ENCODE measurements at regions not wholly inside any gene's neighbourhood (a gene's known extent, or its start where the extent isn't known, plus 50 kb on each side); places are given as distances from the start of the nearest gene placed in this dataset.

GRCh38 chr12:88251798-88252197 lies 109.7 kb downstream of the TMTC3 start:
- DNase-seq, result no peak

- no peak for DNase-seq
Observed at GRCh38 chr12:88253371-88253978, 111.4 kb downstream of the TMTC3 start.

GRCh38 chr12:88255224-88255623 lies 113.1 kb downstream of the TMTC3 start:
- no peak for DNase-seq

GRCh38 chr12:88255847-88256246 lies 113.7 kb downstream of the TMTC3 start:
- no peak for DNase-seq

GRCh38 chr12:88258396-88258795 lies 116.3 kb downstream of the TMTC3 start:
- DNase-seq, result no peak

- DNase-seq, result no peak
Observed at GRCh38 chr12:88266806-88267360, 124.8 kb downstream of the TMTC3 start.

- no peak for DNase-seq
Observed at GRCh38 chr12:88267630-88268029, 125.5 kb downstream of the TMTC3 start.

GRCh38 chr12:88272456-88272855 lies 130.3 kb downstream of the TMTC3 start:
- DNase-seq, result no peak

- DNase-seq, result no peak
Observed at GRCh38 chr12:88273450-88273849, 131.3 kb downstream of the TMTC3 start.

GRCh38 chr12:88273875-88274274 lies 131.8 kb downstream of the TMTC3 start:
- DNase-seq, result no peak

- no peak for DNase-seq
Observed at GRCh38 chr12:88291498-88292131, 149.5 kb downstream of the TMTC3 start.

GRCh38 chr12:88298014-88298682 lies 156.0 kb downstream of the TMTC3 start:
- DNase-seq, result no peak

GRCh38 chr12:88298761-88299242 lies 156.7 kb downstream of the TMTC3 start:
- DNase-seq, result no peak

- DNase-seq, result no peak
Observed at GRCh38 chr12:88299567-88300101, 157.5 kb downstream of the TMTC3 start.

- no peak for DNase-seq
Observed at GRCh38 chr12:88300931-88301330, 158.8 kb downstream of the TMTC3 start.

GRCh38 chr12:88303335-88303734 lies 161.2 kb downstream of the TMTC3 start:
- no peak for DNase-seq

- no peak for DNase-seq
Observed at GRCh38 chr12:88305254-88305890, 163.3 kb downstream of the TMTC3 start.

GRCh38 chr12:88306471-88307069 lies 164.5 kb downstream of the TMTC3 start:
- no peak for DNase-seq

GRCh38 chr12:88307961-88308360 lies 165.9 kb downstream of the TMTC3 start:
- no peak for DNase-seq

GRCh38 chr12:88308825-88309224 lies 166.7 kb downstream of the TMTC3 start:
- no peak for DNase-seq

GRCh38 chr12:88309546-88309945 lies 167.4 kb downstream of the TMTC3 start:
- no peak for DNase-seq

GRCh38 chr12:88310069-88310468 lies 168.0 kb downstream of the TMTC3 start:
- no peak for DNase-seq

- no peak for DNase-seq
Observed at GRCh38 chr12:88310666-88311065, 168.6 kb downstream of the TMTC3 start.
